ENCODE measurements at regions not wholly inside any gene's neighbourhood (a gene's known extent, or its start where the extent isn't known, plus 50 kb on each side); places are given as distances from the start of the nearest gene placed in this dataset.
"Not testable (repeated sequence)": the region's sequence is repeated elsewhere in the genome, so short reads cannot be mapped to it uniquely, and the experiment has no call there.

DNA sequence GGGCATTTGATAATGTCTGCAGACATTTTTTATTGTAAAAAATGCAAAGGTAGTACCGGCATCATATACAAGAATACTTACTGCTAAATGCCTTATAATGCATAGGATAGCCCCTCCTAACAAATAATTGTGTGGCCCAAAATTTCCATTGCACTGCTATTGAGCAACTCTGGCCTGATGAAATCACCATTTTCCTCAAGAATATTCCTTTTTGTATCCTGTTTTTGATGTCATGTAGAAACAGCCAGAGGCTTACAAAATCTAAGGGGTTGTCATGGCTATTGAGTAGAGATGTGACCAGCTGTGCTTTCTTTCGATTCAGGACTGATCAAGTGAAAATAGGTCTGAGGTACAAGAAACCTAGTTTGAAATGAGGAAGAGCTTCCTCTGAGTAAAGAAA, 854.3 kb downstream of the KCNA4 start:
- POLR2A ChIA-PET = no interaction called here
- CTCF ChIA-PET = no interaction called here
- H3K27me3 ChIP-seq (replicated peaks in 1 of 2; ENCODE audit: control insufficient read depth in 2 of 2, extremely low read depth in 1 of 2, insufficient read depth in 2 of 2, low read length in 1 of 2) = no peaks in the 10 kb centered on the region
- no peaks in the 10 kb centered on the region for H3K27me3 Mint-ChIP-seq
- no CpG with 5 or more reads among the region's 2 CpGs for WGBS (ENCODE audit: insufficient coverage)
- H3K4me1 Mint-ChIP-seq = no peaks in the 10 kb centered on the region
- DNase-seq = no peak
- no peak overlapping the region for H3K27ac ChIP-seq (ENCODE audit: low read length)
- no peaks in the 10 kb centered on the region for H3K9me3 ChIP-seq
- H3K36me3 ChIP-seq (ENCODE audit: control insufficient read depth in 2 of 2, extremely low read depth in 1 of 2, insufficient read depth in 1 of 2, low read length in 1 of 2) = no peaks in the 10 kb centered on the region
- H3K4me1 ChIP-seq (ENCODE audit: control insufficient read depth in 1 of 2, extremely low read depth in 1 of 2, insufficient read depth in 2 of 2, low read length in 2 of 2) = no peaks in the 10 kb centered on the region
- H3K4me3 ChIP-seq (ENCODE audit: control insufficient read depth in 1 of 2, extremely low read depth in 1 of 2, low read length in 1 of 2) = no peak overlapping the region
- H3K4me3 Mint-ChIP-seq = no peak overlapping the region
- no peak overlapping the region for H3K27ac Mint-ChIP-seq
- H3K36me3 Mint-ChIP-seq = no peaks in the 10 kb centered on the region
- H3K9me3 Mint-ChIP-seq = peaks cover 4 to 13% (median 11%) of the 10 kb centered on the region in 3 donors
- ATAC-seq (replicated peaks in 1 of 4) = no peak

DNA sequence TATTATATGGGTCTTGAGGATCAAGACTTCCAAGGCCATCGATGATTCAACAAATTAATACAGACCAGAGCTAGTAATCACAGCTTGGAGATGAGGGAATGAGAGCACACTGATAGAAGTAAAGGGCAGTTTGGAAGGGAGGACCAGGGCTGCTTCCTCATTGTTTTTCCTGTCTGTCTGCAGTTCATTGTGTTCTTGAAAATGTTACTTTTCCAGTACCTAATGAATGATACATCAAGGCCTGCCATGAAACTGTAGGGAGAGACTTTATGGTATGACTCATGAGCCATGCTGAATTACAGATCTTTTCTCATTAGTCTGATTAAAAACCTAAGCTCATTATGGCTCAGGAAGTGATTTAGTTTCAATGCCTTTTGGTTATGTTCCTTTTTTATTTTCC, 855.6 kb downstream of the KCNA4 start:
- no peak for ATAC-seq (replicated peaks in 1 of 4)
- H3K4me1 ChIP-seq (ENCODE audit: control insufficient read depth in 1 of 2, extremely low read depth in 1 of 2, insufficient read depth in 2 of 2, low read length in 2 of 2) = no peaks in the 10 kb centered on the region
- no peaks in the 10 kb centered on the region for H3K27me3 Mint-ChIP-seq
- ChIA-PET POLR2A (no interaction called here), CTCF (no interaction called here)
- H3K36me3 ChIP-seq (ENCODE audit: control insufficient read depth in 2 of 2, extremely low read depth in 1 of 2, insufficient read depth in 1 of 2, low read length in 1 of 2) = no peaks in the 10 kb centered on the region
- H3K27me3 ChIP-seq (replicated peaks in 1 of 2; ENCODE audit: control insufficient read depth in 2 of 2, extremely low read depth in 1 of 2, insufficient read depth in 2 of 2, low read length in 1 of 2) = no peaks in the 10 kb centered on the region
- H3K9me3 Mint-ChIP-seq = peaks cover 4 to 13% (median 11%) of the 10 kb centered on the region in 3 donors
- no peak overlapping the region for H3K4me3 ChIP-seq (ENCODE audit: control insufficient read depth in 1 of 2, extremely low read depth in 1 of 2, low read length in 1 of 2)
- H3K36me3 Mint-ChIP-seq = no peaks in the 10 kb centered on the region
- no peak for DNase-seq
- no peak overlapping the region for H3K27ac ChIP-seq (ENCODE audit: low read length)
- no peaks in the 10 kb centered on the region for H3K9me3 ChIP-seq
- no peak overlapping the region for H3K4me3 Mint-ChIP-seq
- no peaks in the 10 kb centered on the region for H3K4me1 Mint-ChIP-seq
- no CpG with 5 or more reads among the region's 1 CpG for WGBS (ENCODE audit: insufficient coverage)
- H3K27ac Mint-ChIP-seq = no peak overlapping the region

DNA sequence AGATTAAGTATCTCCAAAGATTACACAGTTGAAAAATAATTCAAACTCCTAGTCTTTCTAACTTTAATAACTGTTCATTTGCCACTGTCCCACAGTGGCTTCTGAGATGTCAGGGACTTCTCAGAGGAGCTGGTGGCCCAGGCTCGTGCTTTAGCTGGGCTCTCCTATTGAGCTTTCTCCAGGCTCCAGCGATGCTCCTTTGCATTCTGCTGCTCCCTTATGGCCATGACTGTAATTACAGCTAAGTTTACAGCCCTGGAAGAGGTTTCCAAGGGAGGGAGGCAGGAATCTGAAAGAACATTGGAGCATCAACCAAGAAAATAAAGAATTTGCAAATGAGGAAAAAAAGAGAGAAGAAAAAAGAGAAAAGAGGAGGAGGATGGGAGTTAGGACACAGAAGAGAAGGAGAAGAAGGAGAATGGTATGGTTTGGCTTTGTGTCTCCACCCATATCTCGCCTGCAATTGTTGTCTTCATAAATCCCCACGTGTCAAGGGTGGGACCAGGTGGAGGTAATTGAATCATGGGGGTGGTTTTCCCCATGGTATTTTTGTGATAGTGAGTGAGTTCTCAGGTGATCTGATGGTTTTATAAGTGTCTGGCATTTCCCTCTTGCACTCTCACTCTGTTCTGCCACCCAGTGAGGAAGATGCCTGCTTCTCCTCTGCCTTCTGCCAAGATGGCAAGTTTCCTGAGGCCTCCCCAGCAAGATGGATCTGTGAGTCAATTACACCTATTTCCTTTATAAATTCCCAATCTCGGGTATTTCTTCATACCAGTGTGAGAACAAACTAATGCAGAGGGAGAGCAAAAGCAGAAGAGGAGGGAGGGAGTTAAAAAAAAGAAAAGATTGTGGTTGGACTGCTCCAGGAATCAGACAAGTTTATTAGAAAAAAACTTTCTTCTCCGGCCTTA, 857.0 kb downstream of the KCNA4 start:
- POLR2A ChIA-PET = no interaction called here
- no peak for ATAC-seq (replicated peaks in 1 of 4)

DNA sequence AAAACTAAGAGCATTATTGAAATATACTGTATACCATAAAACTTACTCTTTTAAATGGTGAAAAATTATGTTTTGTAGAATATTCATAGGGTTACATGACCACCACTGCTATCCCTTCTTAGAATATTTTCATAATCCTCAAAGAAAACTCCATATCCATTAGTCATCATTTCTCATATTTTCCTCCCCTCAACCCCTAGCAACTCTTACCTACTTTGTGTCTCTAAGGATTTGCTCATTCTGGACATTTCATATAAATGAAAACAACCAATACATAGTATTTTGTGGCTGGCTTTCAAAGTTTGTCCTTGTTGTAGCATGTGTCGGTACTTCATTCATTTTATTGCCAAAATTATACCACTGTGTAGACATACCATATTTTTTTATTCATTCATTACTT, 863.8 kb downstream of the KCNA4 start:
- Histone ChIP-seq H3K9me3 (no peaks in the 10 kb centered on the region), H3K4me3 (ENCODE audit: control insufficient read depth in 1 of 2, extremely low read depth in 1 of 2, low read length in 1 of 2) (no peak overlapping the region), H3K36me3 (ENCODE audit: control insufficient read depth in 2 of 2, extremely low read depth in 1 of 2, insufficient read depth in 1 of 2, low read length in 1 of 2) (no peaks in the 10 kb centered on the region), H3K4me1 (ENCODE audit: control insufficient read depth in 1 of 2, extremely low read depth in 1 of 2, insufficient read depth in 2 of 2, low read length in 2 of 2) (no peaks in the 10 kb centered on the region), H3K27ac (ENCODE audit: low read length) (no peak overlapping the region), H3K27me3 (replicated peaks in 1 of 2; ENCODE audit: control insufficient read depth in 2 of 2, extremely low read depth in 1 of 2, insufficient read depth in 2 of 2, low read length in 1 of 2) (no peaks in the 10 kb centered on the region)
- ATAC-seq (replicated peaks in 1 of 4) (no peak), DNase-seq (no peak)
- Mint-ChIP-seq H3K36me3 (no peaks in the 10 kb centered on the region), H3K4me1 (no peaks in the 10 kb centered on the region), H3K27ac (no peak overlapping the region), H3K27me3 (no peaks in the 10 kb centered on the region), H3K4me3 (no peak overlapping the region), H3K9me3 (peaks cover 3 to 18% (median 3%) of the 10 kb centered on the region in 3 donors)
- CTCF ChIA-PET = no interaction called here
- POLR2A ChIA-PET = no interaction called here
- no CpG with 5 or more reads among the region's 1 CpG for WGBS (ENCODE audit: insufficient coverage)

More for the DNA sequence above, 857.0 kb downstream of the KCNA4 start:
- Histone ChIP-seq H3K27me3 (replicated peaks in 1 of 2; ENCODE audit: control insufficient read depth in 2 of 2, extremely low read depth in 1 of 2, insufficient read depth in 2 of 2, low read length in 1 of 2) (no peaks in the 10 kb centered on the region), H3K27ac (ENCODE audit: low read length) (no peak overlapping the region), H3K4me1 (ENCODE audit: control insufficient read depth in 1 of 2, extremely low read depth in 1 of 2, insufficient read depth in 2 of 2, low read length in 2 of 2) (no peaks in the 10 kb centered on the region), H3K4me3 (ENCODE audit: control insufficient read depth in 1 of 2, extremely low read depth in 1 of 2, low read length in 1 of 2) (no peak overlapping the region), H3K36me3 (ENCODE audit: control insufficient read depth in 2 of 2, extremely low read depth in 1 of 2, insufficient read depth in 1 of 2, low read length in 1 of 2) (no peaks in the 10 kb centered on the region), H3K9me3 (no peaks in the 10 kb centered on the region)
- WGBS (ENCODE audit: insufficient coverage) = 40% methylated on average over 3 of the region's 6 CpGs
- Mint-ChIP-seq H3K4me1 (no peaks in the 10 kb centered on the region), H3K36me3 (no peaks in the 10 kb centered on the region), H3K27me3 (no peaks in the 10 kb centered on the region), H3K9me3 (peaks cover 4 to 11% (median 10%) of the 10 kb centered on the region in 3 donors), H3K4me3 (no peak overlapping the region), H3K27ac (no peak overlapping the region)
- DNase-seq = no peak
- CTCF ChIA-PET = no interaction called here

DNA sequence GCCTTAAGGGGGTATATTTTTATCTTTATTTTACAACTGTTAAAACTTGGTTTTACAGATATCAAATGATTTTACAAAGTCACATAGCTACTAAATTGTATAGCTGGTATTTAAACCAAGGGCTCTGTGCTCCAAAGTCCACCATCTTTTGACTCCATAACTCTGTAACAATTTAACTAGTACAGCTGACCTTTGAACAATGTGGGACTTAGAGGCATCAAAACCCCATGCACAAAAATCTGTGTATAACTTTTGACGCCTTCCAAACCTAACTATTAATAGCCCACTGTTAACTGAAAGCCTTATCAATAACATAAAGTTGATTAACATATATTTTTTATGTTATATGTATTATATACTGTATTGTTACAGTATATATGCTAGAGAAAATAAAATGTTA, 874.3 kb downstream of the KCNA4 start:
- H3K9me3 ChIP-seq; H3K36me3 ChIP-seq (ENCODE audit: control insufficient read depth in 2 of 2, extremely low read depth in 1 of 2, insufficient read depth in 1 of 2, low read length in 1 of 2); H3K4me1 Mint-ChIP-seq; H3K27me3 ChIP-seq (replicated peaks in 1 of 2; ENCODE audit: control insufficient read depth in 2 of 2, extremely low read depth in 1 of 2, insufficient read depth in 2 of 2, low read length in 1 of 2); H3K27ac Mint-ChIP-seq; H3K4me3 Mint-ChIP-seq; POLR2A ChIA-PET; ATAC-seq (replicated peaks in 1 of 4); CTCF ChIA-PET; H3K27me3 Mint-ChIP-seq; H3K36me3 Mint-ChIP-seq; H3K27ac ChIP-seq (ENCODE audit: low read length); H3K4me1 ChIP-seq (ENCODE audit: control insufficient read depth in 1 of 2, extremely low read depth in 1 of 2, insufficient read depth in 2 of 2, low read length in 2 of 2); DNase-seq; H3K4me3 ChIP-seq (ENCODE audit: control insufficient read depth in 1 of 2, extremely low read depth in 1 of 2, low read length in 1 of 2): not testable (repeated sequence)
- peaks cover 8 to 26% (median 14%) of the 10 kb centered on the region in 3 donors for H3K9me3 Mint-ChIP-seq
- no CpG with 5 or more reads among the region's 1 CpG for WGBS (ENCODE audit: insufficient coverage)

DNA sequence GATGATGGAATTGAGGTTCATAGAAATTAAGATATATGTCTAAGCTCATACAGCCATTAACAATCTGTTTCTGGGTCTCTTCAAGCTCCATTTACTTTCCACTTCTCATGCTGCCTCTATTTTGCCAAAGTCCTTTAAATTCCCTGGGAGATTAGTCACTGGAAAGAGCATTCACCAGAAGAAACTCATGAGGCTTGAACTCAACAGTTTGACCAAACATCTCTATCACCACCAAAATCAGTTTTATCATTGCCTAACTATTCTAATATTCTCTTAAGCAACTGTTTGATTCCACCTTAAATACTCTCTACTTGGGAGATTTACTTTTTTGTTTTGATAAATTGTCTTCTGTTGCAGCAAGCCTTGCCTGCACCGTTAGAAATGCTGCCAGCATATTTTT, 881.3 kb downstream of the KCNA4 start:
- H3K9me3 Mint-ChIP-seq = peaks cover 6 to 18% (median 13%) of the 10 kb centered on the region in 3 donors
- CTCF ChIA-PET = no interaction called here
- POLR2A ChIA-PET = interaction anchor here in 1 of 2 donors (0.7 kb wide), 1 partner anchor 710 kb away, joined by 6 read pairs; no protein-coding TSS in a partner anchor
- no peak overlapping the region for H3K4me3 ChIP-seq (ENCODE audit: control insufficient read depth in 1 of 2, extremely low read depth in 1 of 2, low read length in 1 of 2)
- no peaks in the 10 kb centered on the region for H3K27me3 Mint-ChIP-seq
- no peaks in the 10 kb centered on the region for H3K4me1 Mint-ChIP-seq
- H3K27ac Mint-ChIP-seq = no peak overlapping the region
- H3K27me3 ChIP-seq (replicated peaks in 1 of 2; ENCODE audit: control insufficient read depth in 2 of 2, extremely low read depth in 1 of 2, insufficient read depth in 2 of 2, low read length in 1 of 2) = no peaks in the 10 kb centered on the region
- no peak overlapping the region for H3K4me3 Mint-ChIP-seq
- ATAC-seq (replicated peaks in 1 of 4) (no peak), DNase-seq (no peak)
- H3K36me3 ChIP-seq (ENCODE audit: control insufficient read depth in 2 of 2, extremely low read depth in 1 of 2, insufficient read depth in 1 of 2, low read length in 1 of 2) = no peaks in the 10 kb centered on the region
- H3K36me3 Mint-ChIP-seq = no peaks in the 10 kb centered on the region
- no CpG with 5 or more reads among the region's 1 CpG for WGBS (ENCODE audit: insufficient coverage)
- H3K27ac ChIP-seq (ENCODE audit: low read length) = no peak overlapping the region
- H3K9me3 ChIP-seq = no peaks in the 10 kb centered on the region
- H3K4me1 ChIP-seq (ENCODE audit: control insufficient read depth in 1 of 2, extremely low read depth in 1 of 2, insufficient read depth in 2 of 2, low read length in 2 of 2) = no peaks in the 10 kb centered on the region
